Stimulated activated CD8-positive, alpha-beta memory T cell treated with anti-CD3 and anti-CD28 coated beads, Interleukin-15, amount 100 ng/mL, for 1 hour (primary cell): ENCODE measurements at regions not wholly inside any gene's neighbourhood (a gene's known extent, or its start where the extent isn't known, plus 50 kb on each side); places are given as distances from the start of the nearest gene placed in this dataset.

ENCODE experiments used
- DNase-seq: peaks from one replicate; pipeline ENCODE4 v3.0.0-alpha.2; 2020; ENCODE audit warnings: low read depth

DNA sequence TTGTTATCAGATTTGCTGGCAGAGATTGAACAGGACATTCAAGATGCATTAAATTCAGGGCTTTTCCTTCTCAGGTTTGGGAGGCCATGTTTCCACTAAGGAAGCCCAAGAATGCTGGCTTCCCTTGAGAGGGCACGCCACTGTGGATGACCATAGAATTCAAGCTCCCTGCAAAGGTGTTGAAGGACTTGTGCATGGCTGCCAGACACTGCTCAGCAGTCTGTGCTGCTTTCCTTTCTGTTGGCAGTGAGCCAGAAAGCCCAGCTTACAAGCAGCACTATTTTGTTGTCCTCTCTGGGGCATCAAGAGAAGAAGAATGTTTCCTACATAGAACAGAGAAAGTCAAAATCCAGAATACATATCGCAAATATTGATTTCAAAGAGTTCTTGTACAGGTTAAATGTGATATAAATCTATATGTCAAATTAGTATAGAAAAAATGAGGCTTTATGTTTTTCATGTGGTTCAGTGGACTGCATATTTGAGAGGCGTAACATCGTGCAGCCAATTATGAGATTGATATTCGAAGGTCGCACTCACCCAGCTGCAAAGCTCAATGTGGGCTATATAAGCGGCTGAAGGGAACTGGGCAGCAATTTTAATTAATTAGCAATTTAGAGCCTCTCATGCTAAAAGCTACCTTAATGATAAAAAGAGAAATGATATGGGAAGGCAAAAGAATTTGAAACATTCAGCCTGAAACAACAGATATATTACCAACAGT, 103.1 kb upstream of the ISL1 start:
- DNase-seq, result no peak

DNA sequence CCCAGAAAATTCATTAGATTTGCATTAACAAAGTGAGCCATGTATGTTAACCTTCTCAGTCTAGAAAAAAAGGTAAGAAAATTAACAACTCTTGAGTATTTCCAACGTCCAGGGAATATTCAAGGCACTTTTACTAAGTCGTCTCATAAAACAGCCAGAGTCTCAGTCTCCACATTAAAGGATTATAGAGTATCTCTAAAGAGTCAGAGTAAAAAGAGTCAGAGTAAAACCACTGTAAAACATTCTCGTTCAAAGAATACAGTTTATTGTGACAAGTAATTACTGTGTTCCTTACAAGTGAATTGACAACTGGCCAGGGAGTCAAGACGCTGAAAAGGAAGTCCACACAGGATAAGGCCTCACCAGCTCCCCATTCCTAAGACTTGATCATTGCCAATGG, 97.2 kb upstream of the ISL1 start:
- no peak for DNase-seq

DNA sequence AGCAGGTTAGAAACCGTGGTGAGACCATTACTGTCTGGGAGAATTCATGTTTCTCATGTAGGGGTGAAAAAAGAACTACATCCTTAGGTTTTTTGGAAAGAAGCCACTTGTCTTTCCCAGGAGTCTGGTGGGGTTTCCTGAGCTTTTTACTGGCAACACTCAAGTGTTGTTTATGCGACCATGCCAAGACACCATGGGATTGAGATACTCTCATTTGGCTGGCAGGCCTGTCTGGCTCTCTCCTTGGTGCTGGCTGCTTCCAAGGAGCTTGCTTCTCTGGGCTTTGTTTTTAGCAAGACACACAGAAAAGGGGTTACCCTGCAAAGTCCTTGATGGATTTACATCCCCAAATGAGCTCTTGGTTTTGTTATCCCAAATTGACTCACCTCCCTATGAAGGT, 80.9 kb upstream of the ISL1 start:
- DNase-seq, result no peak

DNA sequence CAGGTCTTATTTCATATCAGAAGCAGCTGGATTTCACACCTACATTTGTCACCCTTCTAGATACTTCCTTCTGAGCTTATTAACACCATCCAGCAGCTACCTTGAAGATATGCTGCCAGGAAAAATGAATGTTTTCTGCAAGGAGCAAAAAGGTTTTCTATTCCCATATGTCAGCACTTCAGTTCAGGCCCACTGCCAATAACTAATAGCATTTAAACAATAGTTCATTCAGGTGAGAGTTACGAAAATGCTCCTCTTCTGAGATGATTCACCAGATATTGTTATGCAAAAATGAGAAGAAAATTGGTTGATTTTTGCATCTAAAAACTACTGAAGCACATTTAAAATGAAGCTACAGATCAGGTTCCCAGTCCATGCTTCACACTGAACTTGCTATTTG, 56.4 kb upstream of the ISL1 start:
- DNase-seq, result no peak
